BJ (cell line): ENCODE measurements at regions not wholly inside any gene's neighbourhood (a gene's known extent, or its start where the extent isn't known, plus 50 kb on each side); places are given as distances from the start of the nearest gene placed in this dataset.

Experiments
- CTCF ChIA-PET: fragments of 350-600 bp; formaldehyde crosslinking; extraction: SDS; loops from one replicate; lab custom pipeline; 2021; ENCODE audit warnings: antibody characterized with exemption, inconsistent platforms; lab: Yijun Ruan, JAX
- POLR2A ChIA-PET: fragments of 300-600 bp; sonication (Branson Sonifier 250); formaldehyde crosslinking; extraction: SDS; loops from one replicate; lab custom pipeline; 2021; ENCODE audit warnings: antibody characterized with exemption; lab: Charles Lee
- DNase-seq: peaks from one replicate; pipeline ENCODE4 v3.0.0-alpha.2; 2011; ENCODE audit warnings: low read depth
- H3K27me3 ChIP-seq: 2 replicates; pipeline ENCODE4 v1.6.0; 2011; ENCODE audit warnings: low read length; ENCODE audit not compliant: control insufficient read depth, insufficient read depth
- H3K36me3 ChIP-seq: 2 replicates; pipeline ENCODE4 v1.5.1; 2011; ENCODE audit warnings: low read length; ENCODE audit not compliant: control insufficient read depth, insufficient read depth
- H3K4me3 ChIP-seq: 2 replicates; pipeline ENCODE4 v1.5.1; 2011; ENCODE audit warnings: low read depth, mild to moderate bottlenecking, control low read depth, low read length
- TF ChIP-seq, protein P1 (sequence below): IDR thresholded peaks from 2 replicates; pipeline ENCODE4 v1.5.1; 2011; ENCODE audit warnings: low read depth, mild to moderate bottlenecking, control low read depth, inconsistent platforms, low read length, moderate library complexity; ENCODE audit not compliant: insufficient read depth

DNA sequence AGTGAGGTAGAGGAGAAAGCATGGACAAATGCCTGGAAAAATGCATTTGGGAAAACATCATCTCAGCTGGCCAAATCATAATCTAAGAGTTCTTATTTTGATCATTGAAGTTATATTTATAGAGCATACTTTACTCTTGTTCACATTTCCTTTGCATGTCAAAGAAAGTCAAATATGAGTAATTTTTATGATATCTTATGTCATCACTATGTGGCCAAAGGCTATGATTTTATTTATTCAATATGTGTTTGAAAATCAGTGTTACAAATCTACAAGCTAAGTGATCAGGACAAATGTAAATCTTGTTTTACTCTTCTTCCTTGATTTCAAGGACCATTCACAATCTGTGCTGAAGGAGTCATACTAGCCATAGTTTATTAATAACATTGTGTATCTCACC lies 237.2 kb upstream of the DPH6 start:
- POLR2A ChIA-PET: no interaction called here
- no peak for DNase-seq

DNA sequence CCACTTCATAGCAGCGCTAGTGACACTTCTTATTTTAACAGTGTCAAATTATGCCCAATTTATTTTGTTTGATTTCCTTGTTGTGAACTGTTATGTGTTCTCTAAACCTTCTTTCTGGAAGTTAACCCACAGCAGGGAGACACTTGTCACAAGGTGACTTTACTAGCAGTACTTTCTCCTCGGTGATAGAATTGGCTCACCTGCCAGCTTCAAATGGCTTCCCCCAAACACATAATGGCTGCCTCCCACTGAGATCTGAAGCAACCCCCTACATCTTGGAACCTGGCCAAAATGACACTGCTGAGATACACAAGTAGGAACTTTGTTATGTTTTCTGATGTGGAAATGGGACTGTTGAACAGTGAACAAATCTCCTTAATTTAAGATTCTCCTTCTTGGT lies 238.8 kb upstream of the DPH6 start:
- Histone ChIP-seq H3K27me3 (no peaks in the 10 kb centered on the region), H3K4me3 (no peak overlapping the region), H3K36me3 (no peaks in the 10 kb centered on the region)
- TF ChIP-seq, protein P1, sequence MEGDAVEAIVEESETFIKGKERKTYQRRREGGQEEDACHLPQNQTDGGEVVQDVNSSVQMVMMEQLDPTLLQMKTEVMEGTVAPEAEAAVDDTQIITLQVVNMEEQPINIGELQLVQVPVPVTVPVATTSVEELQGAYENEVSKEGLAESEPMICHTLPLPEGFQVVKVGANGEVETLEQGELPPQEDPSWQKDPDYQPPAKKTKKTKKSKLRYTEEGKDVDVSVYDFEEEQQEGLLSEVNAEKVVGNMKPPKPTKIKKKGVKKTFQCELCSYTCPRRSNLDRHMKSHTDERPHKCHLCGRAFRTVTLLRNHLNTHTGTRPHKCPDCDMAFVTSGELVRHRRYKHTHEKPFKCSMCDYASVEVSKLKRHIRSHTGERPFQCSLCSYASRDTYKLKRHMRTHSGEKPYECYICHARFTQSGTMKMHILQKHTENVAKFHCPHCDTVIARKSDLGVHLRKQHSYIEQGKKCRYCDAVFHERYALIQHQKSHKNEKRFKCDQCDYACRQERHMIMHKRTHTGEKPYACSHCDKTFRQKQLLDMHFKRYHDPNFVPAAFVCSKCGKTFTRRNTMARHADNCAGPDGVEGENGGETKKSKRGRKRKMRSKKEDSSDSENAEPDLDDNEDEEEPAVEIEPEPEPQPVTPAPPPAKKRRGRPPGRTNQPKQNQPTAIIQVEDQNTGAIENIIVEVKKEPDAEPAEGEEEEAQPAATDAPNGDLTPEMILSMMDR: no peak
- DNase-seq: no peak
- POLR2A ChIA-PET: no interaction called here
- CTCF ChIA-PET: no interaction called here

More for the DNA sequence above, 237.2 kb upstream of the DPH6 start:
- Histone ChIP-seq H3K27me3 (no peaks in the 10 kb centered on the region), H3K4me3 (no peak overlapping the region), H3K36me3 (no peaks in the 10 kb centered on the region)
- TF ChIP-seq, protein P1: no peak
- CTCF ChIA-PET: interaction anchor here (1.3 to 1.4 kb wide), 2 partner anchors 10 to 22 kb away, joined by 3 to 4 read pairs; no protein-coding TSS in a partner anchor

DNA sequence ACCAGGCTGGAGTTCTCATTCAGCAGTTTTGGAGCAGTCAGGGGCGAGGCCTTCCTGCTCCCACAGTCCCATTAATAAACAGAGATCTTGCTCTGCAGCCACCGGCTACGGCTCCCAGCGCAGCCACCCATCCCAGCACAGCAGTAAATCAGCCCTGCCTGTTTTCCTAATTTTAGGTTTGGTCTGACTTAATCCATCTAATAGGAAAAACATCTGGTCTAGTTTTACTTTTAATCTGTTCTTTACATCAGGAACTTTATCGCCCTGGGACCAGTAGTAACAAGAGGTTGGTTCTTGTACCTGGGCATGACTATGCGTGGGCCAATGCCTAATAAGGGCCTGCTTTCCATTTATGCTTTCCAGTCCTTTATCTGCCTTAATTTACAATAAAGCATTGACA lies 264.0 kb upstream of the DPH6 start:
- no peak overlapping the region for H3K4me3 ChIP-seq
- H3K36me3 ChIP-seq: no peaks in the 10 kb centered on the region
- POLR2A ChIA-PET: no interaction called here
- CTCF ChIA-PET: interaction anchor here (0.9 kb wide), 1 partner anchor 43 kb away, joined by 3 read pairs; no protein-coding TSS in a partner anchor
- DNase-seq: no peak
- TF ChIP-seq, protein P1: no peak
- no peaks in the 10 kb centered on the region for H3K27me3 ChIP-seq

DNA sequence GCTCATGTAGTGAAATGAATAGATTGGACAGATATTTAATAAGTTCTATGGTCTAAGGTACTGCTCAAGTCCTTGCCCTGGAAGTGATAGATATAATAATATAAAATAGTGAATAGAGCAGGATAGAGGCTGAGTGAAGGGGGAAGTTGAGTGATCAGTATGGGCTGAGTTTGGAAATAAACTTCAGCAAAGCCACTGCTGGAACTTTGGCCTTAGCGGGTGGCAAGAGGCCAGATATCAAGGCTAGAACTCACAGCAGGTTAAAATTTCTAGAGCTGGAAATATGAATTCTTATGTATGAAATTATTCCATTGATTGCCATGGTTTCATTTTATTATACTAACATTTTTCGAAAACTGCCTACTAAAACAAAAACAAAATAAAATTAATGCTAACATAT lies 267.6 kb upstream of the DPH6 start:
- CTCF ChIA-PET: interaction anchor here (0.6 to 1.0 kb wide), 2 partner anchors 9 to 27 kb away, joined by 3 read pairs; no protein-coding TSS in a partner anchor
- POLR2A ChIA-PET: no interaction called here
- TF ChIP-seq, protein P1: no peak
- no peak for DNase-seq
- Histone ChIP-seq H3K4me3 (no peak overlapping the region), H3K27me3 (no peaks in the 10 kb centered on the region), H3K36me3 (no peaks in the 10 kb centered on the region)

DNA sequence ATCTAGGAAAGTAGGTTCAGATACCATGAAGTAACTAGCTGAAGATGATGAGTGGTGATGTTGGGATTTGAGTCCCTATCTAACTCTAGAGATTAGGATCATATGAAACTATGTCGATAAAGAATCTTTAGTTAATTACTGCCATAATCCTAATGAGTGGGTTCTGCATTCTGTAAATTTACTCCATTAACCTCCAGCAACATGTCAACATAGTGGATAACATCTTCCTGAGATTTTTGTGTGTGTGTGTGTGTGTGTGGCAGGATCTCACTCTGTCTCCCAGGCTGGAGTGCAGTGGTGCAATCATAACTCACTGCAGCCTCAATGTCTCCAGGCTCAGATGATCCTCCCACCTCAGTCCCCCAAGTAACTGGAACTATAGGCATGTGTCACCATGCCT lies 272.9 kb upstream of the DPH6 start:
- TF ChIP-seq, protein P1: no peak
- no peak overlapping the region for H3K4me3 ChIP-seq
- ChIA-PET POLR2A (no interaction called here), CTCF (interaction anchor here (1.3 kb wide), 1 partner anchor 12 kb away, joined by 3 read pairs; no protein-coding TSS in a partner anchor)
- H3K27me3 ChIP-seq: no peaks in the 10 kb centered on the region
- H3K36me3 ChIP-seq: no peaks in the 10 kb centered on the region
- DNase-seq: no peak
